ENCODE measurements at regions not wholly inside any gene's neighbourhood (a gene's known extent, or its start where the extent isn't known, plus 50 kb on each side); places are given as distances from the start of the nearest gene placed in this dataset.

GRCh38 chr12:38141861-38142260 is 174.7 kb upstream of the ALG10B start:
- ATAC-seq (no peak), DNase-seq (no peak)
- Mint-ChIP-seq H3K4me1 (peaks cover 6% of the 10 kb centered on the region), H3K9me3 (ENCODE audit: low read depth) (no peaks in the 10 kb centered on the region), H3K36me3 (ENCODE audit: low read depth) (no peaks in the 10 kb centered on the region), H3K27me3 (peaks cover 9% of the 10 kb centered on the region), H3K27ac (no peak overlapping the region), H3K4me3 (no peak overlapping the region)
- CTCF ChIA-PET: interaction anchor here (1.3 to 1.4 kb wide), 2 partner anchors 173 to 175 kb away, joined by 3 to 4 read pairs; partner anchors contain the start of gene ALG10B
- intact Hi-C loops (cut with DNase I, micrococcal nuclease): no loop called here
- POLR2A ChIA-PET: no interaction called here

- H3K4me1 Mint-ChIP-seq: peaks cover 6% of the 10 kb centered on the region
- H3K36me3 Mint-ChIP-seq (ENCODE audit: low read depth): no peaks in the 10 kb centered on the region
- ChIA-PET CTCF (interaction anchor here (0.9 kb wide), 1 partner anchor 174 kb away, joined by 4 read pairs; the partner anchor contains the start of gene ALG10B), POLR2A (no interaction called here)
- H3K9me3 Mint-ChIP-seq (ENCODE audit: low read depth): peaks cover 3% of the 10 kb centered on the region
- H3K27me3 Mint-ChIP-seq: peaks cover 5% of the 10 kb centered on the region
- ATAC-seq (no peak), DNase-seq (no peak)
- intact Hi-C loops (cut with DNase I, micrococcal nuclease): no loop called here
- no peak overlapping the region for H3K27ac Mint-ChIP-seq
- H3K4me3 Mint-ChIP-seq: no peak overlapping the region
Observed at GRCh38 chr12:38142974-38143373, 173.6 kb upstream of the ALG10B start.

- Mint-ChIP-seq H3K27ac (no peak overlapping the region), H3K4me3 (no peak overlapping the region), H3K4me1 (peaks cover under 1% of the 10 kb centered on the region), H3K36me3 (ENCODE audit: low read depth) (no peaks in the 10 kb centered on the region), H3K9me3 (ENCODE audit: low read depth) (peaks cover 5% of the 10 kb centered on the region), H3K27me3 (no peaks in the 10 kb centered on the region)
- ChIA-PET POLR2A (no interaction called here), CTCF (interaction anchor here (0.8 kb wide), 1 partner anchor 8 kb away, joined by 3 read pairs; no protein-coding TSS in a partner anchor)
- no peak for DNase-seq
- intact Hi-C loops (cut with DNase I, micrococcal nuclease): no loop called here
- no peak for ATAC-seq
Observed at GRCh38 chr12:38144049-38144448, 172.5 kb upstream of the ALG10B start.

GRCh38 chr12:38144601-38145436 is 171.8 kb upstream of the ALG10B start:
- no peaks in the 10 kb centered on the region for H3K36me3 Mint-ChIP-seq (ENCODE audit: low read depth)
- no peak overlapping the region for H3K27ac Mint-ChIP-seq
- POLR2A ChIA-PET: no interaction called here
- DNase-seq (no peak), ATAC-seq (no peak)
- no peaks in the 10 kb centered on the region for H3K27me3 Mint-ChIP-seq
- CTCF ChIA-PET: no interaction called here
- H3K9me3 Mint-ChIP-seq (ENCODE audit: low read depth): peaks cover 5% of the 10 kb centered on the region
- no peaks in the 10 kb centered on the region for H3K4me1 Mint-ChIP-seq
- intact Hi-C loops (cut with DNase I, micrococcal nuclease): no loop called here
- H3K4me3 Mint-ChIP-seq: no peak overlapping the region

- Mint-ChIP-seq H3K27me3 (no peaks in the 10 kb centered on the region), H3K36me3 (ENCODE audit: low read depth) (no peaks in the 10 kb centered on the region), H3K4me1 (no peaks in the 10 kb centered on the region), H3K27ac (no peak overlapping the region), H3K9me3 (ENCODE audit: low read depth) (peaks cover 5% of the 10 kb centered on the region), H3K4me3 (no peak overlapping the region)
- CTCF ChIA-PET: no interaction called here
- ATAC-seq (no peak), DNase-seq (no peak)
- POLR2A ChIA-PET: no interaction called here
- intact Hi-C loops (cut with DNase I, micrococcal nuclease): no loop called here
Observed at GRCh38 chr12:38149395-38150073, 167.0 kb upstream of the ALG10B start.

- no peak overlapping the region for H3K27ac Mint-ChIP-seq
- intact Hi-C loops (cut with DNase I, micrococcal nuclease): no loop called here
- H3K36me3 Mint-ChIP-seq (ENCODE audit: low read depth): no peaks in the 10 kb centered on the region
- no peak for ATAC-seq
- no peak for DNase-seq
- H3K9me3 Mint-ChIP-seq (ENCODE audit: low read depth): peaks cover 3% of the 10 kb centered on the region
- ChIA-PET CTCF (no interaction called here), POLR2A (no interaction called here)
- H3K27me3 Mint-ChIP-seq: no peaks in the 10 kb centered on the region
- no peaks in the 10 kb centered on the region for H3K4me1 Mint-ChIP-seq
- H3K4me3 Mint-ChIP-seq: no peak overlapping the region
Observed at GRCh38 chr12:38151991-38152700, 164.4 kb upstream of the ALG10B start.

- Mint-ChIP-seq H3K27me3 (no peaks in the 10 kb centered on the region), H3K4me3 (no peak overlapping the region), H3K9me3 (ENCODE audit: low read depth) (peaks cover 2% of the 10 kb centered on the region), H3K36me3 (ENCODE audit: low read depth) (no peaks in the 10 kb centered on the region), H3K27ac (no peak overlapping the region), H3K4me1 (no peaks in the 10 kb centered on the region)
- POLR2A ChIA-PET: no interaction called here
- intact Hi-C loops (cut with DNase I, micrococcal nuclease): no loop called here
- CTCF ChIA-PET: no interaction called here
- no peak for ATAC-seq
- no peak for DNase-seq
Observed at GRCh38 chr12:38152816-38153736, 163.5 kb upstream of the ALG10B start.

- ChIA-PET CTCF (no interaction called here), POLR2A (no interaction called here)
- Mint-ChIP-seq H3K4me3 (no peak overlapping the region), H3K36me3 (ENCODE audit: low read depth) (no peaks in the 10 kb centered on the region), H3K4me1 (no peaks in the 10 kb centered on the region), H3K9me3 (ENCODE audit: low read depth) (no peaks in the 10 kb centered on the region), H3K27me3 (no peaks in the 10 kb centered on the region), H3K27ac (no peak overlapping the region)
- intact Hi-C loops (cut with DNase I, micrococcal nuclease): no loop called here
- DNase-seq: no peak
- ATAC-seq: no peak
Observed at GRCh38 chr12:38153737-38154061, 162.9 kb upstream of the ALG10B start.

GRCh38 chr12:38154096-38155019 is 162.2 kb upstream of the ALG10B start:
- Mint-ChIP-seq H3K9me3 (ENCODE audit: low read depth) (no peaks in the 10 kb centered on the region), H3K36me3 (ENCODE audit: low read depth) (no peaks in the 10 kb centered on the region), H3K27ac (no peak overlapping the region), H3K4me3 (no peak overlapping the region), H3K27me3 (no peaks in the 10 kb centered on the region), H3K4me1 (no peaks in the 10 kb centered on the region)
- POLR2A ChIA-PET: no interaction called here
- CTCF ChIA-PET: no interaction called here
- intact Hi-C loops (cut with DNase I, micrococcal nuclease): no loop called here
- no peak for ATAC-seq
- no peak for DNase-seq

GRCh38 chr12:38155020-38155395 is 161.6 kb upstream of the ALG10B start:
- ChIA-PET CTCF (no interaction called here), POLR2A (no interaction called here)
- H3K9me3 Mint-ChIP-seq (ENCODE audit: low read depth): no peaks in the 10 kb centered on the region
- H3K27ac Mint-ChIP-seq: no peak overlapping the region
- H3K36me3 Mint-ChIP-seq (ENCODE audit: low read depth): no peaks in the 10 kb centered on the region
- H3K4me3 Mint-ChIP-seq: no peak overlapping the region
- intact Hi-C loops (cut with DNase I, micrococcal nuclease): no loop called here
- DNase-seq (no peak), ATAC-seq (no peak)
- H3K4me1 Mint-ChIP-seq: no peaks in the 10 kb centered on the region
- no peaks in the 10 kb centered on the region for H3K27me3 Mint-ChIP-seq
